A549 (cell line): ENCODE measurements at regions not wholly inside any gene's neighbourhood (a gene's known extent, or its start where the extent isn't known, plus 50 kb on each side); places are given as distances from the start of the nearest gene placed in this dataset.

Source experiments
- CHD4 ChIP-seq: fragments of 200-600 bp; sonication (generic); IDR thresholded peaks from 2 replicates; pipeline ENCODE4 v1.6.1; 2016; ENCODE audit warnings: antibody characterized with exemption, mild to moderate bottlenecking, borderline replicate concordance
- CTCF ChIP-seq: fragments of >200 bp; sonication (Bioruptor Twin); formaldehyde crosslinking; IDR thresholded peaks from 3 replicates; pipeline ENCODE4 v1.5.1; 2016
- EHF ChIP-seq: fragments of 250-450 bp; sonication (Bioruptor Pico); IDR thresholded peaks from 2 replicates; pipeline ENCODE4 v1.5.0; 2020; ENCODE audit warnings: mild to moderate bottlenecking
- EP300 ChIP-seq, 2 experiments: fragments of >200 bp; sonication (Bioruptor Twin); formaldehyde crosslinking; IDR thresholded peaks; 2 replicates in 1 of 2; 3 replicates in 1 of 2; pipeline ENCODE4 v1.6.1; 2016 to 2017
- KDM5A ChIP-seq: fragments of 200-600 bp; sonication (generic); IDR thresholded peaks from 2 replicates; pipeline ENCODE4 v1.6.1; 2016; ENCODE audit warnings: antibody characterized with exemption, mild to moderate bottlenecking
- MYC ChIP-seq: IDR thresholded peaks from 2 replicates; pipeline ENCODE4 v1.6.1; 2012; ENCODE audit warnings: mild to moderate bottlenecking, inconsistent platforms, low read length, improper control_type of control experiment, borderline replicate concordance
- REST ChIP-seq: fragments of 200-600 bp; sonication (generic); IDR thresholded peaks from 2 replicates; pipeline ENCODE4 v1.6.1; 2016; ENCODE audit warnings: antibody characterized with exemption, mild to moderate bottlenecking, moderate library complexity
- RNF2 ChIP-seq: fragments of 200-600 bp; sonication (generic); IDR thresholded peaks from 2 replicates; pipeline ENCODE4 v1.6.1; 2016; ENCODE audit warnings: low read depth, mild to moderate bottlenecking, antibody characterized with exemption, moderate library complexity, borderline replicate concordance

DNA sequence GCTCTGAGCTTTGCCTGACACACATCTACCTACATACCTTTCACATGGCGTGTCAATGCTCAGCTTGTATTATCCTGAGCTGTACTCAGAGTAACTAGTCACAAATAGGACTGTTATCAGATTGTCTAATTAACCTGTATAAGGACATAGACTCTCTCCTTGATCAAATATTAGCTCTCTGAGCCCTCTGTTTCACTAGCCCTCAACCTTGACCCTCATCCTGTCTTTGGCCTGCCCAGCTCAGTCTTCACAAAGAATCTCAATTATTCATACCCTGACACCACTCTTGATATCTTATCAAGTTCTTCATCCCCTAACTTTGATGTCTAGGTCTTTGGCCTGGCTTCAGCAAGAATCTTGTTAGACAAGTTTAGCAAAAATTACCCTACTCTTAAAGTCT, 320.7 kb upstream of the PCDH7 start:
- no peak for TF ChIP-seq CTCF
- TF ChIP-seq CHD4 = no peak
- TF ChIP-seq EP300 (IDR thresholded peaks at IDR 0.05) = no peak
- no peak for TF ChIP-seq KDM5A
- TF ChIP-seq REST = no peak
- no peak for TF ChIP-seq EHF (CRISPR knock-in tag)
- no peak for TF ChIP-seq MYC
- no peak for TF ChIP-seq RNF2
